Fibroblast of lung (primary cell): ENCODE measurements at regions not wholly inside any gene's neighbourhood (a gene's known extent, or its start where the extent isn't known, plus 50 kb on each side); places are given as distances from the start of the nearest gene placed in this dataset.

ENCODE experiments used
- EZH2 ChIP-seq: IDR thresholded peaks from 2 replicates; pipeline ENCODE4 v1.5.1; 2012; ENCODE audit warnings: low read length, control low read depth, mild to moderate bottlenecking; ENCODE audit errors: missing control alignments
- TF ChIP-seq, protein P1 (sequence below), 2 donors: IDR thresholded peaks in 1 of 2; conservative IDR thresholded peaks in 1 of 2; 1 replicate in 1 of 2; 2 replicates in 1 of 2; pipeline ENCODE4 v1.5.1; 2011 to 2012; ENCODE audit warnings: low read length in 2 of 2, control low read depth in 1 of 2, inconsistent platforms in 1 of 2, low read depth in 1 of 2, mild to moderate bottlenecking in 1 of 2

DNA sequence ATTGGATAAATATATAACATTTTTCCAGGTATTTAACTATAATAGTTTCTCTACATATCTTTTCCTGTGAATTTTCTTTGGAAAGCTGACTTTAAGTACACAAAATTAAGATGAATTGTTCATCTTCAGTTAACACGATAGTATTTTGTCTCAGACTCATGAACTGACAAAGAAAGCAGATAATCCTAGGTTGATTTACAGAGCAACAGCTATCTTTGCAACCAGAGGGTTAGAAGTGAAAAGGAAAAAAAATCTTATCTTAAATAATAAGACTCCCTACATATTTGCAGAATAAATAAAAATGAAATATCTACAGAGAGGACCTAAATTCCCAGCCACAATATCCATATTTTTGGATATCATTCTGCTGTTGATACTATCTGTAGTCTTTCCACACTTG, 350.2 kb upstream of the GRM7 start:
- TF ChIP-seq, protein P1, sequence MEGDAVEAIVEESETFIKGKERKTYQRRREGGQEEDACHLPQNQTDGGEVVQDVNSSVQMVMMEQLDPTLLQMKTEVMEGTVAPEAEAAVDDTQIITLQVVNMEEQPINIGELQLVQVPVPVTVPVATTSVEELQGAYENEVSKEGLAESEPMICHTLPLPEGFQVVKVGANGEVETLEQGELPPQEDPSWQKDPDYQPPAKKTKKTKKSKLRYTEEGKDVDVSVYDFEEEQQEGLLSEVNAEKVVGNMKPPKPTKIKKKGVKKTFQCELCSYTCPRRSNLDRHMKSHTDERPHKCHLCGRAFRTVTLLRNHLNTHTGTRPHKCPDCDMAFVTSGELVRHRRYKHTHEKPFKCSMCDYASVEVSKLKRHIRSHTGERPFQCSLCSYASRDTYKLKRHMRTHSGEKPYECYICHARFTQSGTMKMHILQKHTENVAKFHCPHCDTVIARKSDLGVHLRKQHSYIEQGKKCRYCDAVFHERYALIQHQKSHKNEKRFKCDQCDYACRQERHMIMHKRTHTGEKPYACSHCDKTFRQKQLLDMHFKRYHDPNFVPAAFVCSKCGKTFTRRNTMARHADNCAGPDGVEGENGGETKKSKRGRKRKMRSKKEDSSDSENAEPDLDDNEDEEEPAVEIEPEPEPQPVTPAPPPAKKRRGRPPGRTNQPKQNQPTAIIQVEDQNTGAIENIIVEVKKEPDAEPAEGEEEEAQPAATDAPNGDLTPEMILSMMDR (conservative IDR thresholded peaks at IDR 0.05 in 1 of 2, IDR thresholded peaks at IDR 0.05 in 1 of 2; ENCODE audit: low read depth in 1 of 2, low read length in 2 of 2) = no peak
- TF ChIP-seq EZH2 = no peak
